GM11168 (cell line): ENCODE measurements at regions not wholly inside any gene's neighbourhood (a gene's known extent, or its start where the extent isn't known, plus 50 kb on each side); places are given as distances from the start of the nearest gene placed in this dataset.
"Not testable (repeated sequence)": the region's sequence is repeated elsewhere in the genome, so short reads cannot be mapped to it uniquely, and the experiment has no call there.

Source experiments
- in situ Hi-C: fragments of 300-500 bp; cut with MboI; formaldehyde crosslinking; loops from one replicate; pipeline ENCODE4 v1.12.0; 2022; ENCODE audit warnings: low sequenced_read_pairs; ENCODE audit not compliant: unreplicated experiment

GRCh38 chr5:40453689-40454088 is 226.0 kb upstream of the PTGER4 start:
- in situ Hi-C loops, result no loop called here

DNA sequence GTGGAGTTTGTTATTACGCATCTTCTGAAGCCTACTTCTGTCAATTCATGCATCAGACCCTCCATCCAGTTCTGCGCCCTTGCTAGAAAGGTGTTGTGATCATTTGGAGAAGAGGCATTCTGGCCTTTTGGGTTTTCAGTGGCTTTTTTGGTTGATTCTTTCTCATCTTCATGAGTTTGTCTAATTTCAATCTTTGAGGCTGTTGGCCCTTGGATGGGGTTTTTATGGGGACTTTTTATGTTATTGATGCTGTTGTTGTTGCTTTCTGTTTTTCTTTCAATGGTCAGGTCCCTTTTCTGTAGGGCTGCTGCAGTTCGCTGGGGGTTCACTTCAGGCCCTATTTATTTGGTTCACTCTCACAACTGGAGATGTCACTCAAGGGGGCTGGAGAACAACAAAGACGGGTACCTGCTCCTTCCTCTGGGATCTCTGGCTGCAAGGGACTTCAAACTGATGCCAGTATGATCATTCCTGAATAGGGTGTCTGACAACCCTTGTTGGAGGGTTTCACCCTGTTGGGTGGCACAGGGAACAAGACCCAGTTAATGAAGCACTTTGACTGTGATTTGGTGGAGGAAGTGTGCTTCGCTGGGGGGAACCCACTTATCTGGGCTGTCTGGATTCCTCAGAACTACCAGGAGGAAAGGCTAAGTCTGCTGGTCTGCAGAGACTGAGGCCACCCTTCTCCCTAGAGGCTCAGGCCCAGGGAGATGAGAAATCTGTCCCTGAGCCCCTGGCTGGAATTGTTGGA is 226.7 kb upstream of the PTGER4 start:
- in situ Hi-C loops, result no loop called here

- in situ Hi-C loops, result no loop called here
These were observed 232.3 kb upstream of the PTGER4 start for GRCh38 chr5:40447438-40447837.

- in situ Hi-C loops, result no loop called here
These were observed 232.8 kb upstream of the PTGER4 start for GRCh38 chr5:40446910-40447309.

DNA sequence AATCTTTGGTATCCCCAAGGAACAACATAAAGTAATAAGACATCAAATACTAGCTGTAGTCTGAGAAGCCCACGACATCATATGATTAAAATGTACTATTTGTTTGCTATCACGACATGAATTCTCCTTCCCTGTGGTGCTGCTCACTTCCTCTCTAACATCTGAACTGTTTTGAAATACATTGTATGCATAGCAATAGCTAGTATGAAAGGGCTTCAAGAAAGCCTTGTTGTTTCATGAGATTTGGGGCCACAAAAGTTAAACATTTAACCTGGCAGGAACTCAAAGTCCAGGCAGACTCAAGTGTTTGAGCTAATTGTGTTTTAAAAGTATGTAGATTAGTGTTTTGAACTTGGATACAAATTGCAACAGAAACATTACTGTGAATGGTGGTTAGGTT is 237.4 kb upstream of the PTGER4 start:
- in situ Hi-C loops, result no loop called here

DNA sequence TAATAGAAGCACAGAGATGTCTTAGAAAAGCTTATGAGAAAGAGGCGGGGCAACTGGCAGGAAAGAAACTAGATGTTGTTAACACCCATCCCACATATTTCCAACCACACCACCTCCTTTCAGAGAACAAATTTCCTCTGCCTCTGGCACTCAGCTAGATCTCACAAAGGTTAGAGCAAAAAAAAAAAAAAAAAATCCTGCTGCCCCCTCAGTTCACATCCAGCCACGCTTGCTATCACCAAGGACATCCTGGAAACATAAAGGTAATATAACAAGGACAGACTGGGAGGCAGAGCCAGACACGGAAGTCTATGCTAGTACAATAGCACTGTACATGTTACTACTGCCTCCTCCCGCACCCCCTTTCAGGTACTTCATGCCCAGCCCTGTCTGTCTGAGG is 238.0 kb upstream of the PTGER4 start:
- in situ Hi-C loops, result no loop called here

GRCh38 chr5:40440746-40441145 is 239.0 kb upstream of the PTGER4 start:
- in situ Hi-C loops, result no loop called here

- in situ Hi-C loops, result not testable (repeated sequence)
These were observed 240.6 kb upstream of the PTGER4 start for GRCh38 chr5:40439103-40439502.

GRCh38 chr5:40438646-40439045 is 241.1 kb upstream of the PTGER4 start:
- in situ Hi-C loops, result not testable (repeated sequence)

DNA sequence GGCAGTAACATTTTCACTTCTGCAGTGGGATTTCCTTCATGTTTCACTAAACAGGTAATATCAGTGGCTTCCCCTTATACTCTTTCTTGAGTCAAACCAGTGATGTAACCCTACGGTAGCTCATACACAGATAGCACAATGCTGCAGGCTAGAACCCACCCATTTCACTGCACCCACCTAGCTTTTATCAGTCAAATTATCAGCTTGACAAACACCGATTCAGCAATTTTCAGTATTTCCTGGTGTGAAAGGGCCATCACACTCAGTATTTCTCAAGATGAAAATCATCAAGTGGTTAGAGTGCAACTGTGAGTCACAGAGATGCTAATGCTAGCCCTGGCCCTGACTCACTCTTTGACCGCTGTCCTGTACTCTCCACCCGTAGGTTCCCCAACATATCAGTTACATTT is 242.3 kb upstream of the PTGER4 start:
- in situ Hi-C loops, result no loop called here

DNA sequence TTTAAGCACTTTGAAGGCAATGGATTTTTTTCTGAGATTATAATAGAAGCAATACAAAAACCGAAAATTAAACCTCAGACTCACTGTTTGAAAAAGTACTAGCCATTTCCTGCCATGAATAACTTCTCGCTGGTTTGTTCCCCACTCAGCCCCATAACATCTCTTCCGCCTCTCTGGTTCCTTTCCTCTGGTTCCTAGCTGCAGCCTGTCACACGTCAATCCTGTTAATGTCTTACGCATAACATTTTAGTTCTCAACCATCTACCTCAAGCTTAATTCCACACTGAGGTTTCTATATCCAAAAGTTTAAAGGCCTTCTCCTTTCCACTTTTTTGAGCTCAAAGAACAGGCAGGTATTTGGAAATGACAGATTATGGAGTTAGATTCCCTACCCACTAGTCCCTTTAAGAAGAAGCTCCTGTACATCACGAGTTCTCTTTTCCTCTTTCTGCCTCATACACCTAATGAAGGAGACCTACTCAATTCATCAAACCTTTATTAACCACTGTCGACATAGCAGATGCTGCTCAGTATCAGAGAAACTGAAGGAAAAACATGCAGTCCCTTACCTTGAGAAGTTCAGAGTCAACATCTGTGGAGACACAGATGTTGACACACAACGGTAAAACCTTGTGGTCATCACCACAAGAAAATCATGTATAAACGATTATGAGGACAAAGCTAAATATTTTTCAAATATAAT is 243.0 kb upstream of the PTGER4 start:
- in situ Hi-C loops, result no loop called here

- in situ Hi-C loops, result not testable (repeated sequence)
These were observed 244.0 kb upstream of the PTGER4 start for GRCh38 chr5:40435706-40436105.

DNA sequence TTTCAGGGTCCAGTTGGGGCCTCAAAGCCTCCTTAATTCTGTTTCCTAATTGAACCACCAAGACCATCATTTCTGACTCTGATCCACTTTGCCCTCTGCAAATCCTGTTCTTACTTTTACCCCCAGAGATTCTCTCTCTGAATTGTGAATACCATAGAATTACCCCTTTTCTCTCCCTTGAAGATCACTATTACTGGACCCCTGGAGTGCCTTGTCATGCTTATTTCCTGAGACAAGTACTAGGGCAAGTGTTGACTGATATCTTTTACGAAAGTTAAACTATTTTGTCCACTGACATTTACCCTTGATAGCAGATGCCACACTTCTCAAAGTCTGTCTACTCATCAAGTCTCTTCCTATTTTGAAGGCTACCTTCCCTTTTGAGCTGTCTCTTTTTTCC is 246.9 kb upstream of the PTGER4 start:
- in situ Hi-C loops, result no loop called here

GRCh38 chr5:40431734-40432133 is 248.0 kb upstream of the PTGER4 start:
- in situ Hi-C loops, result no loop called here

- in situ Hi-C loops, result no loop called here
These were observed 249.5 kb upstream of the PTGER4 start for GRCh38 chr5:40430101-40430710.

DNA sequence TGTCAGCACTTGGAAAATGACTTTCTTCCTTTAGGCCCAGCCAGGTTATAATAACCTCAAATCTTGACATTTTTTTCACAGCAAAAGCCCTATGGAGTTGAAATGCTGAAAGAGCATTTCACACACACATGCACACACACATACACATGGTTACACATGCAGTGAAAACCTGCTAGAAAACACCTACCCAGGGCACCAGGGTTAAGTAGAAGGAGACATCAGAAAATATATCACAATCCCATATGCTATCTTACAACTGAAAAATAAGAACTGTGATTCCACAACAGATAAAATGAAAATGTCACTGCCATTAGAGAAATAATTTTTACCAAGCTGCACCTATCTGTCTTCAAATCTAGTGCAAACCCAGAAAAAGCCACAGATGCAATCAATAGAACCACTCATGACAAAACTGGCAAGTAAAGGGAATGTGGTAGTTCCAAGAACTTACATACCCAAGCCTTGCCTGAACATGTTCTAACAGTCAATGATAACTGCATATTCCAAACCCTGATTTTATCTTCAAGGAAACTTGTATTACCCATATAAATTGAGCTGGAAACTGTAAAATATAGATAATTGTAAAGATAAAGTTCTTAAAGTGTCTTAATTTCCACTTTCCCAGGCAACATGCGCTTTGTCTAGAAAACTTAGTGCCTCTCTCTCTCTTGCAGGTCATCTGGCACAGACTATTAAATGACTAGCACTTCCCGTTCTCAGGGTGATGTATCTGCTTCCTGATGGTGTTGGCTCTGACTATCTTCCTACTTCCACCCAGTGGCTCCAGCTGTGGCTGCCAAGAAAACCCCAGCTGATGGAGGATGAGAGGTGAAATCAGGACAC is 250.2 kb upstream of the PTGER4 start:
- in situ Hi-C loops, result no loop called here

GRCh38 chr5:40428815-40429214 is 250.9 kb upstream of the PTGER4 start:
- in situ Hi-C loops, result no loop called here

DNA sequence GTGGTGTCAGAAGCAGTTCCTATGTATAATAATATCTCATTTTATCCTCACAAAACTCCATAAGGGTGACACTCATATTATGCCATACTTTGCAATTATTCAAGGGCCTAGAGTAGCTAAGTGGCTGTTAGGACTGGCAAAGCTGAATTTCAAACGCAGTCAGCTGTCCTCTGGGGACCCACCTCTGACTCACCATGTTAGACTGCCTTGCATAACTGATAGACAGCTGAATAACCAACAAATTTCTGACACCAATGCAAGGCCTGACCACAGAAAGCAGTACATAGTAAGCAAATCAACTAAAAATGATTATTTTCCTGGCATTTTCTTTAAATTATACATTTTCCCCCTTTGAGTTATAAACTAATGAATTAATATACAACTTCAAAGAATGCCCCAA is 251.6 kb upstream of the PTGER4 start:
- in situ Hi-C loops, result no loop called here

DNA sequence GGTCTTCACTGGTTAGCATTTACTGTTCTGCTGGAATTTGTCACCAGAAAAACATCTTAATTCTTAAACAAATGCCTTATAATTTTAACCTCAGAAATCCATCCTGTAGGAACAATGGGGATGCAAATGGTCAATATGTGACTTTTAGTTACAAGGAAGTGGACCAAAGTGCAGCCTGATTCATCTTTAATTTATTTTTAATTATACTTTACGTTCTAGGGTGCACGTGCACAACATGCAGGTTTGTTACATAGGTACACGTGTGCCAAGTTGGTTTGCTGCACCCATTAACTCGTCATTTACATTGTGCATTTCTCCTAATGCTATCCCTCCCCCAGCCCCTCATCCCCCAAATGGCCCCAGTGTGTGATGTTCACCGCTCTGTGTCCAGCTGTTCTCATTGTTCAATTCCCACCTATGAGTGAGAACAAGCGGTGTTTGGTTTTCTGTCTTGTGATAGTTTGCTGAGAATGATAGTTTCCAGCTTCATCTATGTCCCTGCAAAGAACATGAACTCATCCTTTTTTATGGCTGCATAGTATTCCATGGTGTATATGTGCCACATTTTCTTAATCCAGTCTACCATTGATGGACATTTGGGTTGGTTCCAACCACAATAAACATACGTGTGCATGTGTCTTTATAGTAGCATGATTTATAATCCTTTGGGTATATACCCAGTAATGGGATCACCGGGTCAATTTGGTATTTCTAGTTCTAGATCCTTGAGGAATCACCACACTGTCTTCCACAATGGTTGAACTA is 262.5 kb upstream of the PTGER4 start:
- in situ Hi-C loops, result not testable (repeated sequence)

DNA sequence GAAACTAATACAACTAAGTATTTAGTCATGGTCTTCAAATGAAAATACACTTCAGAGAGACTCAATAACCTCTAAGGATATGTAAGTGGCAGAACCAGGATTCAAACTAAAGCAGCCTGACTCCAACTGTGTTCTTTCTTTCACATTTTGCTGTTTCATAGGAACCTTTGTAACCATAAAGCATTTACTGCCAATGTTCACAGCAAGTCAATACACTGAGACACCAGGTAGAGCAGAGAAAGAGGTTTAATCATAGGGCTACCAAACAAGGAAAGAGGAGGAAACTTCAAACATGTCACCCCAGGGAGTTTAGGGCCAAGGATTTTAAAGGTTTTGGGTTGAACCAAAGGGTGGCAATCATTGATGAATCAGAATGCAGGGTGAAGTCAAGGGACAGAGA is 263.1 kb upstream of the PTGER4 start:
- in situ Hi-C loops, result no loop called here
